GM19351 (cell line): ENCODE measurements at regions not wholly inside any gene's neighbourhood (a gene's known extent, or its start where the extent isn't known, plus 50 kb on each side); places are given as distances from the start of the nearest gene placed in this dataset.

Source experiments
- ATAC-seq: cut with Tn5 transposase; IDR thresholded peaks from one replicate; pipeline ENCODE4 v1.9.1; 2021; ENCODE audit warnings: mild to moderate bottlenecking, moderate library complexity; ENCODE audit not compliant: unreplicated experiment

- no peak for ATAC-seq
These were observed 465.0 kb upstream of the ATP2B1 start for GRCh38 chr12:90173499-90174197.

- ATAC-seq = no peak
These were observed 463.9 kb upstream of the ATP2B1 start for GRCh38 chr12:90172524-90172923.

GRCh38 chr12:90170740-90171139 lies 462.1 kb upstream of the ATP2B1 start:
- no peak for ATAC-seq

- no peak for ATAC-seq
These were observed 459.0 kb upstream of the ATP2B1 start for GRCh38 chr12:90167518-90168208.

- ATAC-seq = no peak
These were observed 458.0 kb upstream of the ATP2B1 start for GRCh38 chr12:90166671-90167070.

GRCh38 chr12:90166012-90166411 lies 457.4 kb upstream of the ATP2B1 start:
- ATAC-seq = no peak

GRCh38 chr12:90163975-90164374 lies 455.3 kb upstream of the ATP2B1 start:
- ATAC-seq = no peak

- no peak for ATAC-seq
These were observed 445.2 kb upstream of the ATP2B1 start for GRCh38 chr12:90153827-90154226.

- no peak for ATAC-seq
These were observed 444.4 kb upstream of the ATP2B1 start for GRCh38 chr12:90152897-90153624.

- no peak for ATAC-seq
These were observed 442.9 kb upstream of the ATP2B1 start for GRCh38 chr12:90151491-90152015.

GRCh38 chr12:90149453-90149852 lies 440.8 kb upstream of the ATP2B1 start:
- no peak for ATAC-seq

GRCh38 chr12:90129366-90130030 lies 420.9 kb upstream of the ATP2B1 start:
- no peak for ATAC-seq

GRCh38 chr12:90128526-90128925 lies 419.9 kb upstream of the ATP2B1 start:
- no peak for ATAC-seq

- no peak for ATAC-seq
These were observed 417.5 kb upstream of the ATP2B1 start for GRCh38 chr12:90126125-90126524.

GRCh38 chr12:90124914-90125313 lies 416.3 kb upstream of the ATP2B1 start:
- ATAC-seq = no peak

- ATAC-seq = peak; percentile 50
These were observed 415.7 kb upstream of the ATP2B1 start for GRCh38 chr12:90124289-90124688.

- ATAC-seq = no peak
These were observed 414.0 kb upstream of the ATP2B1 start for GRCh38 chr12:90122681-90123080.

GRCh38 chr12:90120627-90121026 lies 412.0 kb upstream of the ATP2B1 start:
- ATAC-seq = no peak

- ATAC-seq = no peak
These were observed 404.0 kb upstream of the ATP2B1 start for GRCh38 chr12:90112666-90113065.

- no peak for ATAC-seq
These were observed 403.3 kb upstream of the ATP2B1 start for GRCh38 chr12:90111791-90112580.
